ENCODE measurements at regions not wholly inside any gene's neighbourhood (a gene's known extent, or its start where the extent isn't known, plus 50 kb on each side); places are given as distances from the start of the nearest gene placed in this dataset.
"Not testable (repeated sequence)": the region's sequence is repeated elsewhere in the genome, so short reads cannot be mapped to it uniquely, and the experiment has no call there.

- DNase-seq (ENCODE audit: low spot score) (no peak), FAIRE-seq (no peak)
These were observed 96.8 kb upstream of the MAP9 start for GRCh38 chr4:155473420-155474095.

- FAIRE-seq (no peak), DNase-seq (ENCODE audit: low spot score) (no peak)
These were observed 91.5 kb upstream of the MAP9 start for GRCh38 chr4:155468282-155468681.

GRCh38 chr4:155450676-155451075 lies 73.9 kb upstream of the MAP9 start:
- DNase-seq (ENCODE audit: low spot score) (no peak), FAIRE-seq (no peak)

- DNase-seq (ENCODE audit: low spot score), result no peak
- FAIRE-seq, result no peak
These were observed 68.5 kb upstream of the MAP9 start for GRCh38 chr4:155445306-155445705.

GRCh38 chr4:155444721-155445120 lies 68.0 kb upstream of the MAP9 start:
- DNase-seq (ENCODE audit: low spot score) (no peak), FAIRE-seq (no peak)

- FAIRE-seq (no peak), DNase-seq (ENCODE audit: low spot score) (peak; percentile 66)
These were observed 65.7 kb upstream of the MAP9 start for GRCh38 chr4:155442267-155443105.

GRCh38 chr4:155441475-155441874 lies 64.7 kb upstream of the MAP9 start:
- FAIRE-seq (no peak), DNase-seq (ENCODE audit: low spot score) (no peak)

GRCh38 chr4:155439760-155440159 lies 63.0 kb upstream of the MAP9 start:
- DNase-seq (ENCODE audit: low spot score); FAIRE-seq: not testable (repeated sequence)

- DNase-seq (ENCODE audit: low spot score) (no peak), FAIRE-seq (no peak)
These were observed 58.1 kb upstream of the MAP9 start for GRCh38 chr4:155434904-155435303.

GRCh38 chr4:155434366-155434765 lies 57.6 kb upstream of the MAP9 start:
- no peak for FAIRE-seq
- no peak for DNase-seq (ENCODE audit: low spot score)

- DNase-seq (ENCODE audit: low spot score) (no peak), FAIRE-seq (no peak)
These were observed 57.0 kb upstream of the MAP9 start for GRCh38 chr4:155433636-155434360.

GRCh38 chr4:155430895-155431795 lies 54.4 kb upstream of the MAP9 start:
- FAIRE-seq (no peak), DNase-seq (ENCODE audit: low spot score) (no peak)

GRCh38 chr4:155428128-155428527 lies 51.4 kb upstream of the MAP9 start:
- DNase-seq (ENCODE audit: low spot score) (no peak), FAIRE-seq (no peak)

- FAIRE-seq, result no peak
- no peak for DNase-seq (ENCODE audit: low spot score)
These were observed 50.2 kb upstream of the MAP9 start for GRCh38 chr4:155426953-155427352.
